Nephron (organoid): ENCODE measurements at regions not wholly inside any gene's neighbourhood (a gene's known extent, or its start where the extent isn't known, plus 50 kb on each side); places are given as distances from the start of the nearest gene placed in this dataset.

ENCODE experiments used
- H3K27ac Mint-ChIP-seq, 3 experiments: 2 replicates each; pipeline ENCODE4 v1.8.0; 2020; ENCODE audit warnings: mixed read lengths in 3 of 3, mild to moderate bottlenecking in 2 of 3, moderate library complexity in 1 of 3
- H3K27me3 Mint-ChIP-seq: 2 replicates; pipeline ENCODE4 v1.8.0; 2021; ENCODE audit warnings: low read depth, mild to moderate bottlenecking, moderate library complexity, mixed read lengths
- H3K36me3 Mint-ChIP-seq: 2 replicates; pipeline ENCODE4 v1.8.0; 2020; ENCODE audit warnings: low read depth, mixed read lengths
- H3K4me1 Mint-ChIP-seq: 2 replicates; pipeline ENCODE4 v1.8.0; 2020; ENCODE audit warnings: mixed read lengths
- H3K4me3 Mint-ChIP-seq, 3 experiments: 2 replicates each; pipeline ENCODE4 v1.8.0; 2020; ENCODE audit warnings: mild to moderate bottlenecking in 3 of 3, mixed read lengths in 3 of 3, moderate library complexity in 2 of 3
- H3K9me3 Mint-ChIP-seq: 2 replicates; pipeline ENCODE4 v1.8.0; 2020; ENCODE audit warnings: mixed read lengths
- TF ChIP-seq, protein P1 (sequence below), 3 experiments: fragments of 200-600 bp; sonication (generic); IDR thresholded peaks; one replicate each; pipeline ENCODE4 v1.5.0; 2021; ENCODE audit warnings: antibody characterized with exemption in 3 of 3; ENCODE audit not compliant: unreplicated experiment in 3 of 3

DNA sequence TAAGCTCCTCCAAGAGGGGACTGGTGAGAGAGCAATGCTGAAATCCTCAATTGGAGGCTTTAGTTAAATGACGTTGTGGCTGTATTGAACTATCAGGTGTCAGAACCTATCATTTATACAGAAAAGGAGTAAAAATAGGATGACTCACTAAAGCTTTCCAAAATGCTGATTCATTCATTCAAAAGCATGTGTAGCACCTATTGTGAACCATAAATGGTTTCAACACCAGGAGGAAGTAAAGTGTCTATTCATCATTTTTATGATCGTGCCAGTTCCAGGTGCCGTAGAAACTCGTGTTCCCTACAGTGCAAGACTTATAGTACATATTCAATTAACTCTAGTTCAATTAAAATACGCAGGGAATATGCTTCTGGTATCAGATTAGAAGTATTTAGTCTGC is 66.5 kb upstream of the ARRDC4 start:
- Mint-ChIP-seq H3K27me3 (peaks cover 5% of the 10 kb centered on the region), H3K27ac (no peak overlapping the region), H3K9me3 (no peaks in the 10 kb centered on the region), H3K4me1 (no peaks in the 10 kb centered on the region), H3K36me3 (no peaks in the 10 kb centered on the region), H3K4me3 (no peak overlapping the region)
- TF ChIP-seq, protein P1, sequence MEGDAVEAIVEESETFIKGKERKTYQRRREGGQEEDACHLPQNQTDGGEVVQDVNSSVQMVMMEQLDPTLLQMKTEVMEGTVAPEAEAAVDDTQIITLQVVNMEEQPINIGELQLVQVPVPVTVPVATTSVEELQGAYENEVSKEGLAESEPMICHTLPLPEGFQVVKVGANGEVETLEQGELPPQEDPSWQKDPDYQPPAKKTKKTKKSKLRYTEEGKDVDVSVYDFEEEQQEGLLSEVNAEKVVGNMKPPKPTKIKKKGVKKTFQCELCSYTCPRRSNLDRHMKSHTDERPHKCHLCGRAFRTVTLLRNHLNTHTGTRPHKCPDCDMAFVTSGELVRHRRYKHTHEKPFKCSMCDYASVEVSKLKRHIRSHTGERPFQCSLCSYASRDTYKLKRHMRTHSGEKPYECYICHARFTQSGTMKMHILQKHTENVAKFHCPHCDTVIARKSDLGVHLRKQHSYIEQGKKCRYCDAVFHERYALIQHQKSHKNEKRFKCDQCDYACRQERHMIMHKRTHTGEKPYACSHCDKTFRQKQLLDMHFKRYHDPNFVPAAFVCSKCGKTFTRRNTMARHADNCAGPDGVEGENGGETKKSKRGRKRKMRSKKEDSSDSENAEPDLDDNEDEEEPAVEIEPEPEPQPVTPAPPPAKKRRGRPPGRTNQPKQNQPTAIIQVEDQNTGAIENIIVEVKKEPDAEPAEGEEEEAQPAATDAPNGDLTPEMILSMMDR (IDR thresholded peaks at IDR 0.05; ENCODE audit: unreplicated experiment in 3 of 3), result no peak

DNA sequence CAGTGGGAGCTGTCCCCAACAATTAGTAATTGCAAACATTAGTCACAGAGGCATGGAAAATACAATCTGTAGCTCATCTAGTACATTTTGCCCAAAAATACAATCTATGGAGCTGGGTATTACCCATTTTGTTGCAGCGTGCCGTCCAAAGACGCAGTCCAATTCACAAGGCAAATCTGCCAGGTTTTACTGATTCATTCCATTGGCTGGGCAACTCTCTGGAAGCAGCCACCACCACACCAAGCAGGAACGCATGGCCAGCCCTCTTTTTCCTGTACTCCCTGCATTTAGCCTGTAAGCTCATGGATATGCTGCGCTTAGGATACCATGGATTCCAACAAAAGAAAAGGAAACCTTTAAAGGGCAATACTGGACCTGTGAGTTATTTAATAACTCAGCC is 60.5 kb upstream of the ARRDC4 start:
- H3K27me3 Mint-ChIP-seq, result peaks cover 32% of the 10 kb centered on the region
- H3K36me3 Mint-ChIP-seq, result no peaks in the 10 kb centered on the region
- H3K4me1 Mint-ChIP-seq, result no peaks in the 10 kb centered on the region
- H3K27ac Mint-ChIP-seq, result no peak overlapping the region
- H3K9me3 Mint-ChIP-seq, result no peaks in the 10 kb centered on the region
- TF ChIP-seq, protein P1 (IDR thresholded peaks at IDR 0.05; ENCODE audit: unreplicated experiment in 3 of 3), result no peak
- no peak overlapping the region for H3K4me3 Mint-ChIP-seq

DNA sequence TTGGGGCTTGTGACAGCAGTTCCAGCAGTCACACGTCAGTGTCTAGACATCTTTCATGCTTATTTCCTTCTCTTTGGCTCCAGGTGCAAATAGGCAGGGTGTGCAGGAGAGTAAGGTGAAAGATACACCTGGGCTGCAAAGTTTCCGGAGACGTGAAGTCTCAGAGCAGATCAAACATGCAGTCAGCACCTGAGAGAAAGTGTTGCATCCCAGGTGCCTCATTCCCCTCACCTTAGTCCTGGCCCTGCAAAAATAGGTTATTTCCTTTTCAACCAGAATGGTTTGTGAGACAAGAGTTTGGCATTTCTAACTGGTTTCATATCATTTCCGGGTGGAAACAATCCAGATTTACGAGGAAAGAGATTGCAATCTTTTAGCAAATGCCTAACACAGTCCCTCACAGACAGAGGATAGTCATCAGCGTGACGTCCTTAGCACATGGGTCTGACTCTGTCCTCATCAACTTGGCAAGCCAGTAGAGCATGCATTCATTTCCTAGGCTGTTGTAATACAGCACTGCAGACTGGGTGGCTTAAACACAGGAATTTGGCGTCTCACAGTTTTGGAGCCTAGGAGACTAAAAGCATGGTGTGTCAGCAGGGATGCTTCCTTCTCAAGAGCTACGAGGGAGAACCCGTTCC is 58.2 kb upstream of the ARRDC4 start:
- Mint-ChIP-seq H3K4me1 (no peaks in the 10 kb centered on the region), H3K27ac (no peak overlapping the region), H3K4me3 (no peak overlapping the region), H3K27me3 (peaks cover 50% of the 10 kb centered on the region), H3K36me3 (no peaks in the 10 kb centered on the region), H3K9me3 (no peaks in the 10 kb centered on the region)
- TF ChIP-seq, protein P1 (IDR thresholded peaks at IDR 0.05; ENCODE audit: unreplicated experiment in 3 of 3), result no peak

DNA sequence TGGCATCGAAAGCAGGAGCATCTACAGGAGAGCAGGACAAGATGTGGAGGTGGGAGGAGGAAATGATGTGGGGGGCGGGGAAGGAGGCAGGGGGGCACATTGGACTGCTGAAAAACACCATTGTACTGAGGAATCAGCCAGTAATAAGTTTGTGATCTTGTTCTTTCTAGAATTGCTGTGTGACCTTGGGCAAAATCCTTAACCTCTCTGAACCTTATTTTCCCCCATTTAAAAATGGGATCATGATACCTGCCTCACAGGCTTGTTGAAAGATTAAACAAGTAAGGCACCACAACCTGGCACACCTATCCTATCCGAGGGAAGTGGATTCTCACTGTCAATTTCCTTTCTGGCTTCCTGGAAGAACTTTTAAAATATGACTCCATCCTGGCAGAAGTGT is 56.9 kb upstream of the ARRDC4 start:
- Mint-ChIP-seq H3K4me3 (no peak overlapping the region), H3K4me1 (no peaks in the 10 kb centered on the region), H3K9me3 (no peaks in the 10 kb centered on the region), H3K27ac (no peak overlapping the region), H3K27me3 (peaks cover 59% of the 10 kb centered on the region), H3K36me3 (no peaks in the 10 kb centered on the region)
- TF ChIP-seq, protein P1 (IDR thresholded peaks at IDR 0.05; ENCODE audit: unreplicated experiment in 3 of 3), result no peak

DNA sequence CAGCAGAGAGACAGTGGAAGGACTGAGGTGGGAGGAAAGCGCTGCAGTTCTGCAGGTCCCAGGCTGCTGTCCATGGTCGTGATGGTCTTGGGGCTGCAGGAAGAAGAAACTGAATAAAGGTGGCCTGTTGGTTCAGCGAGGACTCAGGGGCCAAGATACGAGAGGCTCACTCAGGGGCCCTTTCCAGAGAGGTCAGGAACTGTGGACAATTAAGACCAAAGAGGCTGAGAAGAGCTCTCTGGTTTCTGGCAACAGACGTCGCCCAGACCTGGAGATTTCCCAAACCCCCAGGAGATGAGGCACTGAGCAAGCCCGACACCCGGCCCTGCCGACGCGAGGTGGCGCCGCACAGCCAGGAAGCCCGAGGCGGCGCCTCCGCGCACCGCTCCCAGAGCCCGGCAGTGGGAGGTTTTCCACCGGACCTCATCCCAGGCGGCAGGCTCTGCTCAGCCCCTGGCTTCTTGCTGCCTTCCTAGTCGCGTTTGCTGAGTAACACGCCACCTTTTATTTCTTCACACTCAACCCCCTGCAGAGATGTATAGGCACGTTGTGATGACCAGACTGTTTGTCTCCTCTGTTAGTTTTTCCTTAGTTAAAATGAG is 56.4 kb upstream of the ARRDC4 start:
- Mint-ChIP-seq H3K36me3 (no peaks in the 10 kb centered on the region), H3K9me3 (no peaks in the 10 kb centered on the region), H3K4me1 (no peaks in the 10 kb centered on the region), H3K27me3 (peaks cover 59% of the 10 kb centered on the region), H3K27ac (no peak overlapping the region), H3K4me3 (no peak overlapping the region)
- TF ChIP-seq, protein P1 (IDR thresholded peaks at IDR 0.05; ENCODE audit: unreplicated experiment in 3 of 3), result peak; percentile 77 to 92 (median 81)
